ENCODE measurements at regions not wholly inside any gene's neighbourhood (a gene's known extent, or its start where the extent isn't known, plus 50 kb on each side); places are given as distances from the start of the nearest gene placed in this dataset.
"Not testable (repeated sequence)": the region's sequence is repeated elsewhere in the genome, so short reads cannot be mapped to it uniquely, and the experiment has no call there.

DNA sequence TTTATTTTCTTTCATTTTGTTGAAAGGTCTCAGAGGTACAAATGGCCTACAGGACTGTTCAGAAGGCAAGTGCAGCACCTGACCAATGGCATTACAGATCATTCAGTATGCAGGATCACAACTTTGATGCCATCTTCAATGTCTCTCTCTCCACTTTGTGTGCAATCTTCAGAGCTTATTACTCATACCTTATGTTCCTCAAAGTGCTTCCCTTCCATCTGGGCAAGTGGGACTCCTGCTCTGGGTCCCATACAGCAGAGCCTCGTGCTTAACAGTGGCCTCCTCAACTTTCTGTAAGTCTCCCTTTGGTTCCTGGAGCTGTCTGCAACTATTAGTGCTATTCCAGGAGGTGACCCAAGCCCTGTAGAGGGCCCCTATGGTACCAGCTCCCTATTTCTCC, 358.4 kb upstream of the RPS23 start:
- no peak for DNase-seq
- no peaks in the 10 kb centered on the region for H3K9me2 ChIP-seq (replicated peaks; ENCODE audit: insufficient read depth, low read length)
- H4K20me1 ChIP-seq (ENCODE audit: insufficient read depth, low read length) = no peaks in the 10 kb centered on the region
- no peak for TF ChIP-seq EZH2 (optimal IDR thresholded peaks at IDR 0.05; ENCODE audit: low read depth, low read length)
- H3K4me3 ChIP-seq (ENCODE audit: low read length) = no peak overlapping the region
- no peaks in the 10 kb centered on the region for H3K27me3 ChIP-seq (replicated peaks; ENCODE audit: insufficient read depth, low read length)
- no peaks in the 10 kb centered on the region for H3K36me3 ChIP-seq (replicated peaks; ENCODE audit: insufficient read depth, low read length)
- H3K4me1 ChIP-seq (ENCODE audit: low read length) = peaks cover 28% of the 10 kb centered on the region
- no peak overlapping the region for H3K27ac ChIP-seq (ENCODE audit: low read length)
- H3K4me2 ChIP-seq (ENCODE audit: low read depth, low read length) = no peak overlapping the region
- H3K79me2 ChIP-seq (ENCODE audit: low read length) = no peaks in the 10 kb centered on the region
- no peaks in the 10 kb centered on the region for H3K9me3 ChIP-seq (replicated peaks; ENCODE audit: insufficient read depth, low read length)
- H3K9ac ChIP-seq (ENCODE audit: low read length) = no peak overlapping the region
- H2AFZ ChIP-seq (ENCODE audit: low read length) = no peak overlapping the region
- H3F3A ChIP-seq (ENCODE audit: insufficient read depth, low read length) = peaks cover 23% of the 10 kb centered on the region

DNA sequence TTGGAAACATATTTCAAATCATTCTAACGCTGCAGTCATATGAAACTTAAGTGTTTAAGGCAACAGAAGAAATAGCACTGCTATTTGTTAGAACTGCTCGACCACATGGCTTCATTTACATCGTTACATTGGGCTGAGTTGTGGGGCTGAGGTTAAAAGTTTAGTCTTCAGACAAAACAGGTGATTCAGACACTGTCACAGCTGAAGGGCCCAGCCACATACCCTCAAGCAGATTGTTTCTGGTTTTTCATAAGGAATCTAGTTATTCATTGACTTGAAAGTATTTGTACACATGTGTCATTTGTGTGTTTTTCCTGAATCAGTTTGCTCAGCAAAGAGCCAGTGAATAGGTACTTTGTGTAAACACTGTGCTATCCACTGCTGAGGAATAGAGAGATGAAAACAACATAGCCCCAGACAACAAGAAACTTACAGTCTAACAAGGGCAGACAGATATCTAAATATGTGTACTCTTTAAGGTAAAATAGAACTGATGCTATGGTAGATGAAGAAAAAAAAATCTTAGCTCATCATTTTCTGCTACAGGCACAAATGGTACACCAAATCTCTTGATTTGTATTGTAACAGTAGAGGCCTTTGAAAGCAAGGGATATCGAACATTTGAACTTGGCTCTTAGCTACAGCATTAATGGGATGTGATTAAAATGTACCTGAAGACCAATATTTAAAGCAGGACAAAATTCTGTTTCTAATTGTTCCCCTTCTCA, 357.6 kb upstream of the RPS23 start:
- no peaks in the 10 kb centered on the region for H3K27me3 ChIP-seq (replicated peaks; ENCODE audit: insufficient read depth, low read length)
- no peak for DNase-seq
- no peak overlapping the region for H3K4me2 ChIP-seq (ENCODE audit: low read depth, low read length)
- no peaks in the 10 kb centered on the region for H3K9me2 ChIP-seq (replicated peaks; ENCODE audit: insufficient read depth, low read length)
- no peak overlapping the region for H3K9ac ChIP-seq (ENCODE audit: low read length)
- H4K20me1 ChIP-seq (ENCODE audit: insufficient read depth, low read length) = no peaks in the 10 kb centered on the region
- no peak overlapping the region for H3K4me3 ChIP-seq (ENCODE audit: low read length)
- no peaks in the 10 kb centered on the region for H3K36me3 ChIP-seq (replicated peaks; ENCODE audit: insufficient read depth, low read length)
- no peak for TF ChIP-seq EZH2 (optimal IDR thresholded peaks at IDR 0.05; ENCODE audit: low read depth, low read length)
- TF ChIP-seq EZH2phosphoT487 (IDR thresholded peaks at IDR 0.05; ENCODE audit: low read length) = no peak
- TF ChIP-seq, protein P1, sequence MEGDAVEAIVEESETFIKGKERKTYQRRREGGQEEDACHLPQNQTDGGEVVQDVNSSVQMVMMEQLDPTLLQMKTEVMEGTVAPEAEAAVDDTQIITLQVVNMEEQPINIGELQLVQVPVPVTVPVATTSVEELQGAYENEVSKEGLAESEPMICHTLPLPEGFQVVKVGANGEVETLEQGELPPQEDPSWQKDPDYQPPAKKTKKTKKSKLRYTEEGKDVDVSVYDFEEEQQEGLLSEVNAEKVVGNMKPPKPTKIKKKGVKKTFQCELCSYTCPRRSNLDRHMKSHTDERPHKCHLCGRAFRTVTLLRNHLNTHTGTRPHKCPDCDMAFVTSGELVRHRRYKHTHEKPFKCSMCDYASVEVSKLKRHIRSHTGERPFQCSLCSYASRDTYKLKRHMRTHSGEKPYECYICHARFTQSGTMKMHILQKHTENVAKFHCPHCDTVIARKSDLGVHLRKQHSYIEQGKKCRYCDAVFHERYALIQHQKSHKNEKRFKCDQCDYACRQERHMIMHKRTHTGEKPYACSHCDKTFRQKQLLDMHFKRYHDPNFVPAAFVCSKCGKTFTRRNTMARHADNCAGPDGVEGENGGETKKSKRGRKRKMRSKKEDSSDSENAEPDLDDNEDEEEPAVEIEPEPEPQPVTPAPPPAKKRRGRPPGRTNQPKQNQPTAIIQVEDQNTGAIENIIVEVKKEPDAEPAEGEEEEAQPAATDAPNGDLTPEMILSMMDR (IDR thresholded peaks at IDR 0.05; ENCODE audit: low read length) = no peak
- H3K79me2 ChIP-seq (ENCODE audit: low read length) = no peaks in the 10 kb centered on the region
- peaks cover 19% of the 10 kb centered on the region for H3F3A ChIP-seq (ENCODE audit: insufficient read depth, low read length)
- no peaks in the 10 kb centered on the region for H3K9me3 ChIP-seq (replicated peaks; ENCODE audit: insufficient read depth, low read length)
- H2AFZ ChIP-seq (ENCODE audit: low read length) = no peak overlapping the region
- H3K27ac ChIP-seq (ENCODE audit: low read length) = no peak overlapping the region
- peaks cover 20% of the 10 kb centered on the region for H3K4me1 ChIP-seq (ENCODE audit: low read length)

DNA sequence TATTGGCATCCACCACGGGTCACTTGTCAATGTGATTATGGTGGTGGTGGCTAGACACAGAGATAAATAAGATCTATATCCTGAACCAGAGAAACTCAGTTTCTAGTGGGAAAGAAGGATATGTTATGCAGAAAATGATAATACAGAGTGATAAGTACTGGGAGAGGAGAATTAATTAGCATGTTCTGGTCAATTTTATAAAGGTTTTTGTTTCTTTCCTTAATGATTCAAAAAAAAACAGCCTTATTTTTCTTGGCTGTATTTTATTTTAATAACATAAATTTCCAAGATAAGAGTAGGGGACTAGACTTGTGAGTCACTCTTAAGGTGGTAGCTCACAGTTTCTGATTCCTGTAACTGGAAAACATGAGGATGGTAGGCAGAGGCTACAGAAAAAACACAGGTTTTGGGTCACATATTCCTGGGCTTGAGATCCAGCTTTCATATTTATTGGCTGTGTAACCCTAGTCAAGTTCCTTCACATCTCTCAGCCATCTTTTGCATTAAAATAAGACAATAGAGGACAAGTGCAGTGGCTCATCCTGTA, 350.3 kb upstream of the RPS23 start:
- Histone ChIP-seq H3K9me2 (replicated peaks; ENCODE audit: insufficient read depth, low read length) (no peaks in the 10 kb centered on the region), H3K9ac (ENCODE audit: low read length) (no peak overlapping the region), H3F3A (ENCODE audit: insufficient read depth, low read length) (no peaks in the 10 kb centered on the region), H3K4me1 (ENCODE audit: low read length) (no peaks in the 10 kb centered on the region), H3K27me3 (replicated peaks; ENCODE audit: insufficient read depth, low read length) (no peaks in the 10 kb centered on the region), H3K4me2 (ENCODE audit: low read depth, low read length) (no peak overlapping the region), H2AFZ (ENCODE audit: low read length) (no peak overlapping the region), H3K79me2 (ENCODE audit: low read length) (no peaks in the 10 kb centered on the region), H3K4me3 (ENCODE audit: low read length) (no peak overlapping the region), H3K9me3 (replicated peaks; ENCODE audit: insufficient read depth, low read length) (no peaks in the 10 kb centered on the region), H3K27ac (ENCODE audit: low read length) (no peak overlapping the region), H3K36me3 (replicated peaks; ENCODE audit: insufficient read depth, low read length) (no peaks in the 10 kb centered on the region), H4K20me1 (ENCODE audit: insufficient read depth, low read length) (no peaks in the 10 kb centered on the region)
- TF ChIP-seq EZH2 (optimal IDR thresholded peaks at IDR 0.05; ENCODE audit: low read depth, low read length) (no peak), EZH2phosphoT487 (IDR thresholded peaks at IDR 0.05; ENCODE audit: low read length) (no peak)
- TF ChIP-seq, protein P1 (IDR thresholded peaks at IDR 0.05; ENCODE audit: low read length) = no peak
- no peak for DNase-seq

DNA sequence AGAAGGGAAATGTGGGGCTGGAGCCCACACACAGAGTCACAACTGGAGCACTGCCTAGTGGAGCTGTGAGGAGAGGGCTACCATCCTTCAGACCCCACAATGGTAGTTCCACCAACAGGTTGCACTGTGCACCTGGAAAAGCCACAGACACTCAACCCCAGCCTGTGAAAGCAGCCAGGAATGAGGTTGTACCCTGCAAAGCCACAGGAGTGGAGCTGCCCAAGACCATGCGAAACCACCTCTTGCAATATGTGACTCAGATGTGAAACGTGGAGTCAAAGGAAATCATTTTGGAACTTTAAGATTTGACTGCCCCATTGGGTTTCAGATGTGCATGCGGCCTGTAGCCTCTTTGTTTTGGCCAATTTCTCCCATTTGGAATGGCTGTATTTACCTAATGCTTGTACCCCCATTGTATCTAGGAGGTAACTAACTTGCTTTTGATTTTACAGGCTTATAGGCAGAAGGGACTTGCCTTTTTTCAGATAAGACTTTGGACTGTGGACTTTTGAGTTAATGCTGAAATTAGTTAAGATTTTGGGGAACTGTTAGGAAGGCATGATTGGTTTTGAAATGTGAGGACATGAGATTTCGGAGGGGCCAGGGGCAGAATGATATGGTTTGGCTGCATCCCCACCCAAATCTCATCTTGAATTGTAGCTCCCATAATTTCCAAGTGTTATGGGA, 348.9 kb upstream of the RPS23 start:
- not testable (repeated sequence) for H3K9me2 ChIP-seq (replicated peaks; ENCODE audit: insufficient read depth, low read length); H3F3A ChIP-seq (ENCODE audit: insufficient read depth, low read length); H3K9me3 ChIP-seq (replicated peaks; ENCODE audit: insufficient read depth, low read length); H3K36me3 ChIP-seq (replicated peaks; ENCODE audit: insufficient read depth, low read length); H3K9ac ChIP-seq (ENCODE audit: low read length); H3K4me3 ChIP-seq (ENCODE audit: low read length); DNase-seq; H3K4me1 ChIP-seq (ENCODE audit: low read length); H3K27ac ChIP-seq (ENCODE audit: low read length); H4K20me1 ChIP-seq (ENCODE audit: insufficient read depth, low read length); H3K79me2 ChIP-seq (ENCODE audit: low read length); H3K4me2 ChIP-seq (ENCODE audit: low read depth, low read length); H2AFZ ChIP-seq (ENCODE audit: low read length); H3K27me3 ChIP-seq (replicated peaks; ENCODE audit: insufficient read depth, low read length)

DNA sequence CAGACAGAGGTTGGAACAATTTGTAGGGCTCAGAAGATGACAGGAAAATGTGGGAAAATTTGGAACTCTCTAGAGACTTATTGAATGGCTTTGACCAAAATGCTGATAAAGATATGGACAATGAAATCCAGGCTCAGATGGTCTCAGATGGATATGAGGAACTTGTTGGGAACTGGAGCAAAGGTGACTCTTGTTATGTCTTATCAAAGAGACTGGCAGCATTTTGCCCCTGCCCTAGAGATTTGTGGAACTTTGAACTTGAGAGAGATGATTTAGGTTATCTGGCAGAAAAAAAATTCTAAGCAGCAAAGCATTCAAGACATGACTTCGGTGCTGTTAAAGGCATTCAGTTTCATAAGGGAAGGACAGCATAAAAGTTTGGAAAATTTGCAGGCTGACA, 347.9 kb upstream of the RPS23 start:
- not testable (repeated sequence) for H3K27ac ChIP-seq (ENCODE audit: low read length); H3K36me3 ChIP-seq (replicated peaks; ENCODE audit: insufficient read depth, low read length); DNase-seq; H3K9ac ChIP-seq (ENCODE audit: low read length); H3F3A ChIP-seq (ENCODE audit: insufficient read depth, low read length); H3K9me2 ChIP-seq (replicated peaks; ENCODE audit: insufficient read depth, low read length); H3K4me2 ChIP-seq (ENCODE audit: low read depth, low read length); H3K4me1 ChIP-seq (ENCODE audit: low read length); H3K9me3 ChIP-seq (replicated peaks; ENCODE audit: insufficient read depth, low read length); H4K20me1 ChIP-seq (ENCODE audit: insufficient read depth, low read length); H3K4me3 ChIP-seq (ENCODE audit: low read length); H3K79me2 ChIP-seq (ENCODE audit: low read length); H2AFZ ChIP-seq (ENCODE audit: low read length); H3K27me3 ChIP-seq (replicated peaks; ENCODE audit: insufficient read depth, low read length)

Data from MM.1S (cell line).